ENCODE measurements at regions not wholly inside any gene's neighbourhood (a gene's known extent, or its start where the extent isn't known, plus 50 kb on each side); places are given as distances from the start of the nearest gene placed in this dataset.
A peak's percentile ranks its signal among the peaks of the same experiment; 100 is the strongest.

DNA sequence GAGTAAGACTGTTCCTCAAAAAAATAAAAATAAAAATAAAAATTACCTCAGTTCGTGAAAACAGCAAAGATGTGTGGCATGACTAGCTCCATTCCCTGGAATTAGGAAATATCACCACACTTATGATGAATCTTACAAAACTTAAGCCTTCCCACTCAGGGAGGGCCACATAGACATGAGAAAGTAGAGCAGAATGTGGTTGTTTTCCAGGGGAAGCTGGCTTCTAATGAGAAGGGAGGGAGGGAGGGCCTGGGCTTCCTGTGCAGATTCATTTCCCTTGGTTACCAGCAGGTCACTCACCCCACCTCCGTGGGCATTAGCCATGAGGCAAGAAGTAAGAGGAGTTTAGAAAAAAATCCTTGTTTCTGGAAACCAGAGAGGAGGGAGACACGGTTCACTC is 95.9 kb upstream of the RMDN2 start:
- 33 to 47% (median 36%) methylated on average over 3 of the region's 3 CpGs for WGBS, 4 donors
- H3K27me3 ChIP-seq: no peaks in the 10 kb centered on the region
- H3K9me3 ChIP-seq: no peaks in the 10 kb centered on the region
- DNase-seq: peak in 4 of 5 donors; percentile 29 to 56 (median 41)
- intact Hi-C loops (cut with DNase I): loop anchor here in 5 of 10 donors (5.0 to 10.0 kb wide), 4 partner anchors 157 to 294 kb away; partner anchors contain the start of gene CDC42EP3 (in 2 of the 5)
- no peaks in the 10 kb centered on the region for H3K36me3 ChIP-seq
- no peak overlapping the region for H3K4me3 ChIP-seq
- H3K4me1 ChIP-seq: peaks cover 0 to 50% (median 30%) of the 10 kb centered on the region in 12 donors
- peak in 2 of 4 donors; percentile 18 to 29 for ATAC-seq
- H3K27ac ChIP-seq: peak overlapping the region in 9 of 12 donors; percentile 14 to 86 (median 64)
- TF ChIP-seq POLR2A (IDR thresholded peaks at IDR 0.05): no peak
- TF ChIP-seq, protein P1, sequence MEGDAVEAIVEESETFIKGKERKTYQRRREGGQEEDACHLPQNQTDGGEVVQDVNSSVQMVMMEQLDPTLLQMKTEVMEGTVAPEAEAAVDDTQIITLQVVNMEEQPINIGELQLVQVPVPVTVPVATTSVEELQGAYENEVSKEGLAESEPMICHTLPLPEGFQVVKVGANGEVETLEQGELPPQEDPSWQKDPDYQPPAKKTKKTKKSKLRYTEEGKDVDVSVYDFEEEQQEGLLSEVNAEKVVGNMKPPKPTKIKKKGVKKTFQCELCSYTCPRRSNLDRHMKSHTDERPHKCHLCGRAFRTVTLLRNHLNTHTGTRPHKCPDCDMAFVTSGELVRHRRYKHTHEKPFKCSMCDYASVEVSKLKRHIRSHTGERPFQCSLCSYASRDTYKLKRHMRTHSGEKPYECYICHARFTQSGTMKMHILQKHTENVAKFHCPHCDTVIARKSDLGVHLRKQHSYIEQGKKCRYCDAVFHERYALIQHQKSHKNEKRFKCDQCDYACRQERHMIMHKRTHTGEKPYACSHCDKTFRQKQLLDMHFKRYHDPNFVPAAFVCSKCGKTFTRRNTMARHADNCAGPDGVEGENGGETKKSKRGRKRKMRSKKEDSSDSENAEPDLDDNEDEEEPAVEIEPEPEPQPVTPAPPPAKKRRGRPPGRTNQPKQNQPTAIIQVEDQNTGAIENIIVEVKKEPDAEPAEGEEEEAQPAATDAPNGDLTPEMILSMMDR (IDR thresholded peaks at IDR 0.05): no peak

DNA sequence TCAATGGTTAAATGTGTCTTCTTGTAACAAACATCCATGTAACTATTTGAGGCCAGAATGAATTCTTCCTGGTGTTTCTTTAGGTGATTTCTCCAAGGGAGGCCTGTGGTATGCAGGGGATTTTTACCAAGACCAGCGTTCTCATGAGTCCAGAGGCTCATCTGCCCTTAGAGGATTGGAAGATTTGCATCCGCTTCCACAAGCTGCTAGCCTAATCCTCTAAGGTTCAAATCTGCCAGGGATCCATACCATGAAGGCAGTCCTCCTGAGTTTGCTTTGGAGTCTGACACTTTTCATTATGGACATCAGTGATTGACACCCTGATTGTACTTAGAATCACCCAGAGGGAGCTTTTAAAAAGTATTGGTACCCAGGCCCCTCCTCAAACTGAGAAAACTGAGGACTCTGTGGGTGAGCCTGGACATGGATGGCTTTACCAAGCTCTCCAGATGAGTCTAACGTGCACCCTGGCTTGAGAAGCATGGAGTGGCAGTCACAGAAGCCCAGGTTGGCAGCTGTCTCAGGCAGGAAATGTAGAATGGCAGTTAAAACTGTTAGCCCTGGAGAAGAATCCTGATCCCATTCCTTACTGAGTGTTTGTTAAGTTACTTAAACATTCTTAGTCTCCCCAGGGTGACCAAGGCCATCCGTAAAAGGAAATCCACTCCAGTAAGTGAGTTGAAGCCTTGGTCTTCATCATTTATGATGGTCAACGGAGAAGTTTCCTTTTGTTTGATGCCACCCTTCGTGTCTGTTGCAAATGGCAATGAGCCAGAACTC is 95.3 kb upstream of the RMDN2 start:
- Histone ChIP-seq H3K36me3 (no peaks in the 10 kb centered on the region), H3K27ac (peak overlapping the region in 9 of 12 donors; percentile 14 to 86 (median 64)), H3K9me3 (no peaks in the 10 kb centered on the region), H3K4me3 (no peak overlapping the region), H3K4me1 (peaks cover 0 to 50% (median 30%) of the 10 kb centered on the region in 12 donors), H3K27me3 (no peaks in the 10 kb centered on the region)
- 34 to 63% (median 39%) methylated on average over 6 of the region's 6 CpGs for WGBS, 4 donors
- intact Hi-C loops (cut with DNase I): loop anchor here (5.0 to 10.0 kb wide), 9 partner anchors 47 to 433 kb away; partner anchors contain the start of gene CDC42EP3 (in 4 of the 10)
- DNase-seq (no peak), ATAC-seq (no peak)
- TF ChIP-seq, protein P1 (IDR thresholded peaks at IDR 0.05): no peak
- TF ChIP-seq POLR2A (IDR thresholded peaks at IDR 0.05): no peak

DNA sequence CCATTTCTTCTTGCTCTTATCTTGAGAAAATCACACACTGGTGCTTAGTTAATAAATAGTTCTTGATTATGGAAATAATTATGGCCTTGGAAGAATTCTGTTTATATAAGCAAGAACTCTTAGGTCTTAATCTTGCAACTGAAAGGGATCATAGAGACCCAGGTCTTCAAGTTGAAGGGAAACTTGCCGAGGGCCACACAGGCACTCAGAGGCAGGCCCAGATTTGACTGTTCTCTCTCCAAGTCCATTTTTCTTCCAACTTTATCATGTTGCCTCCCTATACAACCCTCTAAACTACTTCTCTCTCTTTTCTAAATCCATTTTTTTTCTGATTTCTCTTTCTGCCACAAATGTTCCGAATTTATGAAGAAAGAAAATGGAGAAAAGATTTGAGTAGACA is 94.5 kb upstream of the RMDN2 start:
- H3K4me1 ChIP-seq: peaks cover 0 to 50% (median 30%) of the 10 kb centered on the region in 12 donors
- DNase-seq (no peak), ATAC-seq (no peak)
- WGBS, 4 donors: 90 to 96% (median 93%) methylated on average over 2 of the region's 2 CpGs
- H3K27me3 ChIP-seq: no peaks in the 10 kb centered on the region
- intact Hi-C loops (cut with DNase I): loop anchor here in 9 of 10 donors (5.0 to 10.0 kb wide), 6 partner anchors 47 to 433 kb away; partner anchors contain the start of gene CDC42EP3 (in 2 of the 9)
- no peaks in the 10 kb centered on the region for H3K9me3 ChIP-seq
- TF ChIP-seq POLR2A (IDR thresholded peaks at IDR 0.05): no peak
- TF ChIP-seq, protein P1 (IDR thresholded peaks at IDR 0.05): no peak
- H3K36me3 ChIP-seq: no peaks in the 10 kb centered on the region
- H3K4me3 ChIP-seq: no peak overlapping the region
- H3K27ac ChIP-seq: peak overlapping the region in 10 of 12 donors; percentile 40 to 86 (median 64)

DNA sequence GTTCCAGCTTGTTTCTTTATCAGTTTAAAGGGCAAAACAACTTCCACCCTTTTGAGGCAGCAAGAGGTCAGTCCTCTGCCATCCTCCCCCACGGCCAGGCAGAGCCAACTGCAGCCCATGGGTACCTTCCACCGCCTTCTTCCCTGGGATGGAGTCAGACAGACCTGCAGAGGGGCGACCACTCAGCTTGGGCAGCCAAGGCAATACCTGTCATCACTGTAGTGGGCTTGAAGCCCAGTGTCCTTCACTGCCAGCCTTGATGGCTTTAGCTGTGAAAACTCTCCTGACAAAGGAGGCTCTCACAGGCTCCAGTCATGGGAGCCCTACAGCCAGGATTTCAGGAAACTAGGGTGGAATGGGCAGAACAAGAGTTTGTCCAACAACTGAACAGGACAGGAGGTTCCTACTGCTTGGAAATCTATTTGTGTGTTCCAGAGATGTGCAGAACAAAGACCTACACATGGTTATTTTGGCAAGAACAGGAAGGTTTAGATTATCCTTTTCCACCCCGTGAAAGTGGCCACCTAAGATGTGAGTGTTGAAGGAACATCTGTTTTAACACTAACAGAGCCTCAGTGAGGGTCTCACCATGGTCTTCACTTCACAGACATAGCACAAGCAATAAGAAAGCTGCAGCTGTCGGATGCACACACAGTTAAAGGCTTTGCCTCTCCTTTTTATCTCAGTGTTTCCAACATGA is 93.9 kb upstream of the RMDN2 start:
- Histone ChIP-seq H3K36me3 (no peaks in the 10 kb centered on the region), H3K4me3 (no peak overlapping the region), H3K4me1 (peaks cover 0 to 50% (median 29%) of the 10 kb centered on the region in 12 donors), H3K27me3 (no peaks in the 10 kb centered on the region), H3K27ac (peak overlapping the region in 11 of 12 donors; percentile 15 to 86 (median 61)), H3K9me3 (no peaks in the 10 kb centered on the region)
- intact Hi-C loops (cut with DNase I): loop anchor here in 9 of 10 donors (5.0 to 10.0 kb wide), 6 partner anchors 46 to 434 kb away; partner anchors contain the start of gene CDC42EP3 (in 2 of the 9)
- ATAC-seq (peak; percentile 52 to 78 (median 66)), DNase-seq (peak; percentile 51 to 79 (median 67))
- WGBS, 4 donors: 45 to 66% (median 53%) methylated on average over 5 of the region's 5 CpGs
- TF ChIP-seq, protein P1 (IDR thresholded peaks at IDR 0.05): no peak
- no peak for TF ChIP-seq POLR2A (IDR thresholded peaks at IDR 0.05)
